H9 (cell line): ENCODE measurements at regions not wholly inside any gene's neighbourhood (a gene's known extent, or its start where the extent isn't known, plus 50 kb on each side); places are given as distances from the start of the nearest gene placed in this dataset.

Source experiments
- DNase-seq: peaks from one replicate; pipeline ENCODE4 v3.0.0-alpha.2; 2017
- H2AFZ ChIP-seq: one replicate; pipeline ENCODE4 v1.6.1; 2013; ENCODE audit warnings: mild to moderate bottlenecking, low read length, control low read depth, moderate library complexity
- H2AK5ac ChIP-seq: 2 replicates; pipeline ENCODE4 v1.6.1; 2013; ENCODE audit warnings: low read length, control low read depth, mixed read lengths; ENCODE audit not compliant: insufficient read length
- H2BK120ac ChIP-seq: one replicate; pipeline ENCODE4 v1.6.1; 2013; ENCODE audit warnings: low read depth, mild to moderate bottlenecking, low read length, control low read depth, inconsistent platforms; ENCODE audit not compliant: poor library complexity, severe bottlenecking
- H2BK12ac ChIP-seq: 2 replicates; pipeline ENCODE4 v1.6.1; 2013; ENCODE audit warnings: low read length, control low read depth, mixed read lengths, low read depth; ENCODE audit not compliant: insufficient read length
- H2BK15ac ChIP-seq: 2 replicates; pipeline ENCODE4 v1.6.1; 2013; ENCODE audit warnings: low read depth, low read length, control low read depth
- H2BK20ac ChIP-seq: one replicate; pipeline ENCODE4 v1.6.1; 2013; ENCODE audit warnings: low read depth, mild to moderate bottlenecking, low read length, control low read depth, inconsistent platforms; ENCODE audit not compliant: poor library complexity, severe bottlenecking
- H2BK5ac ChIP-seq: 2 replicates; pipeline ENCODE4 v1.6.1; 2013; ENCODE audit warnings: low read length, control low read depth, mixed read lengths; ENCODE audit not compliant: insufficient read length
- H3K14ac ChIP-seq: 2 replicates; pipeline ENCODE4 v1.6.1; 2013; ENCODE audit warnings: low read length, control low read depth; ENCODE audit not compliant: insufficient read depth
- H3K18ac ChIP-seq: 2 replicates; pipeline ENCODE4 v1.6.1; 2013; ENCODE audit warnings: low read depth, mild to moderate bottlenecking, mixed read lengths, low read length, control low read depth; ENCODE audit not compliant: insufficient read length
- H3K23ac ChIP-seq: 2 replicates; pipeline ENCODE4 v1.6.1; 2013; ENCODE audit warnings: low read length, control low read depth, mixed read lengths, low read depth; ENCODE audit not compliant: insufficient read length
- H3K23me2 ChIP-seq: 2 replicates; pipeline ENCODE4 v1.6.1; 2013; ENCODE audit warnings: low read depth, mild to moderate bottlenecking, mixed read lengths, low read length, control low read depth; ENCODE audit not compliant: insufficient read length, poor library complexity, severe bottlenecking
- H3K27ac ChIP-seq: 2 replicates; pipeline ENCODE4 v1.5.1; 2013; ENCODE audit warnings: low read length, control low read depth, mixed read lengths, low read depth; ENCODE audit not compliant: insufficient read length
- H3K27me3 ChIP-seq: 2 replicates; pipeline ENCODE4 v1.6.1; 2013; ENCODE audit warnings: low read length, control low read depth, inconsistent platforms; ENCODE audit not compliant: insufficient read depth
- H3K4ac ChIP-seq: 2 replicates; pipeline ENCODE4 v1.6.1; 2013; ENCODE audit warnings: low read depth, mild to moderate bottlenecking, control low read depth, inconsistent platforms, low read length, moderate library complexity
- H3K4me1 ChIP-seq: 2 replicates; pipeline ENCODE4 v1.6.1; 2013; ENCODE audit warnings: low read length, control low read depth, inconsistent platforms; ENCODE audit not compliant: insufficient read depth
- H3K4me2 ChIP-seq: 2 replicates; pipeline ENCODE4 v1.6.1; 2013; ENCODE audit warnings: low read length, control low read depth, mixed read lengths; ENCODE audit not compliant: insufficient read length, insufficient read depth
- H3K56ac ChIP-seq: 2 replicates; pipeline ENCODE4 v1.6.1; 2013; ENCODE audit warnings: low read depth, mild to moderate bottlenecking, mixed read lengths, low read length, control low read depth; ENCODE audit not compliant: insufficient read length
- H3K79me1 ChIP-seq: 2 replicates; pipeline ENCODE4 v1.6.1; 2013; ENCODE audit warnings: low read depth, mild to moderate bottlenecking, moderate library complexity, low read length, control low read depth, inconsistent platforms; ENCODE audit not compliant: insufficient read depth, poor library complexity, severe bottlenecking
- H3K79me2 ChIP-seq: 2 replicates; pipeline ENCODE4 v1.6.1; 2013; ENCODE audit warnings: low read length, control low read depth, inconsistent platforms; ENCODE audit not compliant: insufficient read depth
- H3K9ac ChIP-seq: 2 replicates; pipeline ENCODE4 v1.6.1; 2013; ENCODE audit warnings: low read length, control low read depth, mixed read lengths; ENCODE audit not compliant: insufficient read length; ENCODE audit errors: extremely low read depth
- H3K9me3 ChIP-seq: one replicate; pipeline ENCODE4 v1.6.1; 2013; ENCODE audit warnings: low read depth, low read length, inconsistent platforms; ENCODE audit not compliant: control insufficient read depth
- H3T11ph ChIP-seq: one replicate; pipeline ENCODE4 v1.6.1; 2013; ENCODE audit warnings: mild to moderate bottlenecking, low read length, control low read depth, inconsistent platforms
- H4K20me1 ChIP-seq: one replicate; pipeline ENCODE4 v1.6.1; 2013; ENCODE audit not compliant: control insufficient read depth, insufficient read length, insufficient read depth
- H4K5ac ChIP-seq: 2 replicates; pipeline ENCODE4 v1.6.1; 2013; ENCODE audit warnings: low read depth, mild to moderate bottlenecking, mixed read lengths, low read length, control low read depth; ENCODE audit not compliant: insufficient read length
- H4K8ac ChIP-seq: replicated peaks from 2 replicates; pipeline ENCODE4 v1.6.1; 2013; ENCODE audit warnings: low read length, control low read depth, mixed read lengths, low read depth; ENCODE audit not compliant: insufficient read length
- H4K91ac ChIP-seq: 2 replicates; pipeline ENCODE4 v1.6.1; 2013; ENCODE audit warnings: low read depth, mild to moderate bottlenecking, moderate library complexity, mixed read lengths, low read length, control low read depth; ENCODE audit not compliant: insufficient read length
- H3K27ac Mint-ChIP-seq, 3 experiments: 2 replicates in 2 of 3; 3 replicates in 1 of 3; pipeline ENCODE4 v1.8.0; 2020 to 2021; ENCODE audit warnings: mixed read lengths in 3 of 3, mild to moderate bottlenecking in 1 of 3, moderate library complexity in 1 of 3
- H3K27me3 Mint-ChIP-seq: 2 replicates; pipeline ENCODE4 v1.8.0; 2021; ENCODE audit warnings: low read depth, mild to moderate bottlenecking, moderate library complexity, mixed read lengths
- H3K36me3 Mint-ChIP-seq, 3 experiments: 2 replicates in 2 of 3; 3 replicates in 1 of 3; pipeline ENCODE4 v1.8.0; 2020 to 2021; ENCODE audit warnings: low read depth in 3 of 3, mixed read lengths in 3 of 3; ENCODE audit not compliant: insufficient read depth in 1 of 3
- H3K4me1 Mint-ChIP-seq, 2 experiments: 2 replicates each; pipeline ENCODE4 v1.8.0; 2020; ENCODE audit warnings: mixed read lengths in 2 of 2
- H3K4me3 Mint-ChIP-seq, 2 experiments: 2 replicates in 1 of 2; 3 replicates in 1 of 2; pipeline ENCODE4 v1.8.0; 2020 to 2021; ENCODE audit warnings: mild to moderate bottlenecking in 2 of 2, mixed read lengths in 2 of 2, moderate library complexity in 1 of 2
- H3K9me3 Mint-ChIP-seq, 2 experiments: 2 replicates in 1 of 2; 3 replicates in 1 of 2; pipeline ENCODE4 v1.8.0; 2020; ENCODE audit warnings: mild to moderate bottlenecking in 2 of 2, mixed read lengths in 2 of 2, moderate library complexity in 1 of 2
- CTCF ChIP-seq: fragments of 200-600 bp; sonication (generic); conservative IDR thresholded peaks from 3 replicates; pipeline ENCODE4 v1.8.0; 2021; ENCODE audit warnings: antibody characterized with exemption, mild to moderate bottlenecking
- WGBS: extraction: QIAGEN DNeasy Blood & Tissue Kit; methylation state at CpG from one replicate; pipeline ENCODE4 v1.1.7; 2013; ENCODE audit warnings: missing lambda C conversion rate, low lambda C conversion rate, mixed read lengths; ENCODE audit not compliant: insufficient read length; ENCODE audit errors: extremely low coverage; 5-methylcytosine and 5-hydroxymethylcytosine counted together

- no peak for TF ChIP-seq CTCF
- H4K20me1 ChIP-seq, result no peaks in the 10 kb centered on the region
- no peak overlapping the region for H2BK12ac ChIP-seq
- no peak overlapping the region for H2BK5ac ChIP-seq
- no peak overlapping the region for H3K18ac ChIP-seq
- H3K4me1 ChIP-seq, result no peaks in the 10 kb centered on the region; the same call in 1 of the 2 replicates
- no peak overlapping the region for H3K56ac ChIP-seq
- H2BK120ac ChIP-seq, result no peak overlapping the region
- H3K79me2 ChIP-seq, result no peaks in the 10 kb centered on the region
- Mint-ChIP-seq H3K9me3 (no peaks in the 10 kb centered on the region), H3K4me3 (no peak overlapping the region), H3K27ac (no peak overlapping the region; a peak in 1 of 7 replicates), H3K4me1 (peaks cover 0 to 5% of the 10 kb centered on the region in 2 experiments; a peak in 2 of 4 replicates), H3K36me3 (no peaks in the 10 kb centered on the region), H3K27me3 (no peaks in the 10 kb centered on the region)
- H3K27me3 ChIP-seq, result no peaks in the 10 kb centered on the region
- no peak overlapping the region for H3K4ac ChIP-seq
- no peaks in the 10 kb centered on the region for H3K23me2 ChIP-seq
- no peak overlapping the region for H4K8ac ChIP-seq
- H3K9me3 ChIP-seq, result no peaks in the 10 kb centered on the region
- H3T11ph ChIP-seq, result no peak overlapping the region
- no peak overlapping the region for H2AFZ ChIP-seq
- H2AK5ac ChIP-seq, result no peak overlapping the region
- H3K4me2 ChIP-seq, result no peak overlapping the region
- no peak overlapping the region for H2BK15ac ChIP-seq
- H4K91ac ChIP-seq, result no peak overlapping the region
- no peak overlapping the region for H3K27ac ChIP-seq
- DNase-seq, result no peak
- no peaks in the 10 kb centered on the region for H3K79me1 ChIP-seq
- H4K5ac ChIP-seq, result no peak overlapping the region
- WGBS, result no CpG with 5 or more reads among the region's 4 CpGs
- H3K9ac ChIP-seq, result no peak overlapping the region
- no peak overlapping the region for H3K23ac ChIP-seq
- no peak overlapping the region for H2BK20ac ChIP-seq
- H3K14ac ChIP-seq, result no peak overlapping the region
Measured at GRCh38 chr4:111775556-111776297, 369.5 kb upstream of the FAM241A start.
